ENCODE measurements at regions not wholly inside any gene's neighbourhood (a gene's known extent, or its start where the extent isn't known, plus 50 kb on each side); places are given as distances from the start of the nearest gene placed in this dataset.

- FAIRE-seq (no peak), DNase-seq (ENCODE audit: insufficient read length, low spot score) (no peak)
- TF ChIP-seq, protein P1, sequence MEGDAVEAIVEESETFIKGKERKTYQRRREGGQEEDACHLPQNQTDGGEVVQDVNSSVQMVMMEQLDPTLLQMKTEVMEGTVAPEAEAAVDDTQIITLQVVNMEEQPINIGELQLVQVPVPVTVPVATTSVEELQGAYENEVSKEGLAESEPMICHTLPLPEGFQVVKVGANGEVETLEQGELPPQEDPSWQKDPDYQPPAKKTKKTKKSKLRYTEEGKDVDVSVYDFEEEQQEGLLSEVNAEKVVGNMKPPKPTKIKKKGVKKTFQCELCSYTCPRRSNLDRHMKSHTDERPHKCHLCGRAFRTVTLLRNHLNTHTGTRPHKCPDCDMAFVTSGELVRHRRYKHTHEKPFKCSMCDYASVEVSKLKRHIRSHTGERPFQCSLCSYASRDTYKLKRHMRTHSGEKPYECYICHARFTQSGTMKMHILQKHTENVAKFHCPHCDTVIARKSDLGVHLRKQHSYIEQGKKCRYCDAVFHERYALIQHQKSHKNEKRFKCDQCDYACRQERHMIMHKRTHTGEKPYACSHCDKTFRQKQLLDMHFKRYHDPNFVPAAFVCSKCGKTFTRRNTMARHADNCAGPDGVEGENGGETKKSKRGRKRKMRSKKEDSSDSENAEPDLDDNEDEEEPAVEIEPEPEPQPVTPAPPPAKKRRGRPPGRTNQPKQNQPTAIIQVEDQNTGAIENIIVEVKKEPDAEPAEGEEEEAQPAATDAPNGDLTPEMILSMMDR (IDR thresholded peaks at IDR 0.05; ENCODE audit: insufficient read depth, missing control alignments) = no peak
These were observed 185.5 kb downstream of the RAB28 start for GRCh38 chr4:13298655-13299054.

GRCh38 chr4:13296986-13297385, 187.2 kb downstream of the RAB28 start:
- no peak for DNase-seq (ENCODE audit: insufficient read length, low spot score)
- FAIRE-seq = no peak
- TF ChIP-seq, protein P1 (IDR thresholded peaks at IDR 0.05; ENCODE audit: insufficient read depth, missing control alignments) = no peak

- TF ChIP-seq, protein P1 (IDR thresholded peaks at IDR 0.05; ENCODE audit: insufficient read depth, missing control alignments) = no peak
- DNase-seq (ENCODE audit: insufficient read length, low spot score) = no peak
- FAIRE-seq = no peak
These were observed 189.1 kb downstream of the RAB28 start for GRCh38 chr4:13294961-13295605.

- no peak for FAIRE-seq
- DNase-seq (ENCODE audit: insufficient read length, low spot score) = no peak
These were observed 191.8 kb downstream of the RAB28 start for GRCh38 chr4:13292372-13292771.

DNA sequence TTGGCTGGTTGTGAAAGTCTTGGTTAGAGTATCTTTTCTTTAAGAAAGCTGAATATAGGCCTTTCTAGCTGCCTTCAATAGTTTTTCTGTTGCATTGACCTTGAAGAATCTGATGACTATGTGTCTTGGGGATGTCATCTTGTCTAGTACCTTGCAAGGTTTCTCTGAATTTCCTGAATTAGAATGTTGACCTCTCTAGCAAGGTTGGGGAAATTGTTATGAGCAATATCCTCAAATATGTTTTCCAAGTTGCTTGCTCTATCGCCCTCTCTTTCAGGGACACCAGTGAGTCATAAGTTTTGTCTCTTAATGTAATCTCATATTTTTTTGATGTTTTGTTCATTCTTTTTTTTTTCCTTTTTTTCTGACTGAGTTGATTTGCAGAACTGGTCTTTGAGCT, 194.7 kb downstream of the RAB28 start:
- DNase-seq (ENCODE audit: insufficient read length, low spot score) = no peak
- TF ChIP-seq, protein P1 (IDR thresholded peaks at IDR 0.05; ENCODE audit: insufficient read depth, missing control alignments) = no peak
- no peak for FAIRE-seq

More at GRCh38 chr4:13292372-13292771, 191.8 kb downstream of the RAB28 start:
- TF ChIP-seq, protein P1 (IDR thresholded peaks at IDR 0.05; ENCODE audit: insufficient read depth, missing control alignments) = no peak

DNA sequence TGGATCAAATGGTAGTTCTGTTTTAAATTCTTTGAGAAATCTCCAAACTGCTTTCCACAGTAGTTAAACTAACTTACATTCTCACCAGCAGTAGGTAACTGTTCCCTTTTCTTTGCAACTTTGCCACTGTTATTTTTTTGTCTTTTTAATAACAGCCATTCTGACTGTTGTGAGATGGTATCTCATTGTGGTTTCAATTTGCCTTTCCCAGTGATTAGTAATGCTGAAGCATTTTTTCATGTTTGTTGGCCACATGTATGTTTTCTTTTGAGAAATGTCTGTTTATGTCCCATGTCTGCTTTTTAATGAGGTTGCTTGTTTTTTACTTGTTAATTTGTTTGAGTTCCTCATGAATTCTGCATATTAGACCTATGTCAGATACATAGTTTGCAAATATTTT, 198.8 kb downstream of the RAB28 start:
- FAIRE-seq (no peak), DNase-seq (ENCODE audit: insufficient read length, low spot score) (no peak)
- TF ChIP-seq, protein P1 (IDR thresholded peaks at IDR 0.05; ENCODE audit: insufficient read depth, missing control alignments) = no peak

DNA sequence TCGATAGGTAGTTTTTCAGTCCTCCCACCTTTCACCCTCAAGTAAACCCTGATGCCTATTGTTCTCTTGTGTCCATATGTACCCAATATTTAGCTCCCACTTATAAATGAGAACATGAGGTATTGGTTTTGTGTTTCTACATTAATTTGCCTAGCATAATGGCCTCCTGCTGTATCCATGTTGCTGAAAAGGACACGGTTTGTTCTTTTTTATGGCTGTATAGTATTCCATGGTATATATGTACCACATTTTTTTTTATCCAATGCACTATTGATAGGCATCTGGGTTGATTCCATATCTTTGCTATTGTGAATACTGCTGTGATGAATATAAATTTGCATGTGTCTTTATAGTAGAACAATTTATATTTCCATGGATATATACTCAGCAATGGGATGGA, 199.2 kb downstream of the RAB28 start:
- DNase-seq (ENCODE audit: insufficient read length, low spot score) = no peak
- no peak for FAIRE-seq
- TF ChIP-seq, protein P1 (IDR thresholded peaks at IDR 0.05; ENCODE audit: insufficient read depth, missing control alignments) = no peak

All from D721Med (cell line).